HEK293 (cell line): ENCODE measurements at regions not wholly inside any gene's neighbourhood (a gene's known extent, or its start where the extent isn't known, plus 50 kb on each side); places are given as distances from the start of the nearest gene placed in this dataset.

Experiments used
- CTCF ChIA-PET: fragments of 350-600 bp; formaldehyde crosslinking; extraction: SDS; loops from one replicate; lab custom pipeline; 2021; ENCODE audit warnings: antibody characterized with exemption; lab: Yijun Ruan, JAX
- POLR2A ChIA-PET: fragments of 300-600 bp; formaldehyde crosslinking; extraction: SDS; loops from one replicate; lab custom pipeline; 2020; ENCODE audit warnings: antibody characterized with exemption, inconsistent platforms; lab: Yijun Ruan, JAX
- H3K27ac ChIP-seq: fragments of 200-500 bp; sonication (Bioruptor generic); 2 replicates; pipeline ENCODE4 v1.5.1; 2014; ENCODE audit warnings: low read depth, low read length, control low read depth, inconsistent platforms; ENCODE audit errors: extremely low read depth
- H3K36me3 ChIP-seq, 2 experiments: fragments of 200-500 bp in 1 of 2; sonication (Bioruptor generic) in 1 of 2; 1 replicate in 1 of 2; 2 replicates in 1 of 2; pipeline ENCODE4 v1.5.1; 2014 to 2017; ENCODE audit warnings: inconsistent platforms in 2 of 2, low read length in 2 of 2; ENCODE audit not compliant: control insufficient read depth in 2 of 2, insufficient read depth in 1 of 2
- H3K4me1 ChIP-seq: fragments of 200-500 bp; sonication (Bioruptor generic); 2 replicates; pipeline ENCODE4 v1.5.1; 2014; ENCODE audit warnings: mild to moderate bottlenecking, low read length, inconsistent platforms; ENCODE audit not compliant: control insufficient read depth, insufficient read depth
- H3K4me3 ChIP-seq: 2 replicates; pipeline ENCODE4 v1.5.1; 2011; ENCODE audit warnings: low read depth, mild to moderate bottlenecking, control low read depth, low read length, moderate library complexity
- H3K9me3 ChIP-seq: fragments of 200-500 bp; sonication (Bioruptor generic); 2 replicates; pipeline ENCODE4 v1.5.1; 2014; ENCODE audit warnings: low read depth, low read length, inconsistent platforms; ENCODE audit not compliant: control insufficient read depth, insufficient read depth
- FEZF1 ChIP-seq: fragments of 450-650 bp; formaldehyde crosslinking; IDR thresholded peaks from 2 replicates; pipeline ENCODE4 v1.5.1; 2016; ENCODE audit warnings: missing biosample characterization, missing genetic modification characterization
- HOXA7 ChIP-seq: sonication (generic); formaldehyde crosslinking; IDR thresholded peaks from 2 replicates; pipeline ENCODE4 v1.8.1; 2022; ENCODE audit warnings: missing genetic modification reagents, borderline replicate concordance
- HOXD13 ChIP-seq: sonication (generic); formaldehyde crosslinking; IDR thresholded peaks from 2 replicates; pipeline ENCODE4 v1.8.0; 2022; ENCODE audit warnings: missing genetic modification reagents, borderline replicate concordance
- KLF1 ChIP-seq: fragments of 450-650 bp; formaldehyde crosslinking; IDR thresholded peaks from 2 replicates; pipeline ENCODE4 v1.5.1; 2016; ENCODE audit warnings: missing biosample characterization, missing genetic modification characterization
- KLF9 ChIP-seq: fragments of 450-650 bp; formaldehyde crosslinking; IDR thresholded peaks from 2 replicates; pipeline ENCODE4 v1.5.1; 2016; ENCODE audit warnings: missing biosample characterization, missing genetic modification characterization, low read depth
- SCRT1 ChIP-seq: fragments of 450-650 bp; formaldehyde crosslinking; IDR thresholded peaks from 2 replicates; pipeline ENCODE4 v1.5.1; 2016; ENCODE audit warnings: missing biosample characterization, missing genetic modification characterization, borderline replicate concordance
- ZBTB1 ChIP-seq: fragments of 450-650 bp; formaldehyde crosslinking; IDR thresholded peaks from 2 replicates; pipeline ENCODE4 v1.5.1; 2016; ENCODE audit warnings: missing biosample characterization, missing genetic modification characterization
- ZIC2 ChIP-seq: fragments of 450-650 bp; formaldehyde crosslinking; IDR thresholded peaks from 2 replicates; pipeline ENCODE4 v1.5.1; 2016; ENCODE audit warnings: missing biosample characterization, missing genetic modification characterization
- ZNF132 ChIP-seq: fragments of 450-650 bp; formaldehyde crosslinking; IDR thresholded peaks from 2 replicates; pipeline ENCODE4 v1.5.1; 2017; ENCODE audit warnings: missing biosample characterization, missing genetic modification characterization, borderline replicate concordance
- ZNF157 ChIP-seq: fragments of 450-650 bp; formaldehyde crosslinking; IDR thresholded peaks from 2 replicates; pipeline ENCODE4 v1.5.1; 2016; ENCODE audit warnings: missing biosample characterization, missing genetic modification characterization
- ZNF2 ChIP-seq: fragments of 450-650 bp; formaldehyde crosslinking; IDR thresholded peaks from 2 replicates; pipeline ENCODE4 v1.5.1; 2016; ENCODE audit warnings: missing biosample characterization, missing genetic modification characterization
- ZNF223 ChIP-seq: fragments of 450-650 bp; formaldehyde crosslinking; IDR thresholded peaks from 2 replicates; pipeline ENCODE4 v1.5.1; 2016; ENCODE audit warnings: missing biosample characterization, missing genetic modification characterization
- ZNF274 ChIP-seq, 2 experiments: fragments of 200-500 bp in 1 of 2; fragments of 450-650 bp in 1 of 2; sonication (Bioruptor generic) in 1 of 2; formaldehyde crosslinking in 1 of 2; IDR thresholded peaks; 2 replicates each; pipeline versions ENCODE4 v1.5.1 to v1.6.1; 2014 to 2016; ENCODE audit warnings: borderline replicate concordance in 1 of 2, inconsistent platforms in 1 of 2, low read length in 1 of 2, missing biosample characterization in 1 of 2, missing genetic modification characterization in 1 of 2
- ZNF394 ChIP-seq: fragments of 450-650 bp; formaldehyde crosslinking; IDR thresholded peaks from 2 replicates; pipeline ENCODE4 v1.5.1; 2016; ENCODE audit warnings: missing biosample characterization, missing genetic modification characterization, mild to moderate bottlenecking, moderate library complexity, borderline replicate concordance
- ZNF549 ChIP-seq: fragments of 450-650 bp; IDR thresholded peaks from 2 replicates; pipeline ENCODE4 v1.5.1; 2018; ENCODE audit warnings: missing biosample characterization, missing genetic modification characterization, mild to moderate bottlenecking, inconsistent platforms, moderate library complexity
- ZNF654 ChIP-seq: fragments of 450-650 bp; formaldehyde crosslinking; IDR thresholded peaks from 2 replicates; pipeline ENCODE4 v1.5.1; 2016; ENCODE audit warnings: low read depth, missing biosample characterization, missing genetic modification characterization
- ZNF670 ChIP-seq: fragments of 450-650 bp; formaldehyde crosslinking; IDR thresholded peaks from 2 replicates; pipeline ENCODE4 v1.5.1; 2016; ENCODE audit warnings: missing biosample characterization, missing genetic modification characterization, low read depth
- ZNF747 ChIP-seq: fragments of 450-650 bp; formaldehyde crosslinking; IDR thresholded peaks from 2 replicates; pipeline ENCODE4 v1.5.1; 2016; ENCODE audit warnings: missing biosample characterization, missing genetic modification characterization
- TF ChIP-seq, protein P1 (sequence below): fragments of 450-650 bp; formaldehyde crosslinking; IDR thresholded peaks from 2 replicates; pipeline ENCODE4 v1.5.1; 2016; ENCODE audit warnings: missing biosample characterization, missing genetic modification characterization
- TF ChIP-seq, protein P2 (sequence below): fragments of 450-650 bp; formaldehyde crosslinking; IDR thresholded peaks from 2 replicates; pipeline ENCODE4 v1.5.1; 2017; ENCODE audit warnings: missing biosample characterization, missing genetic modification characterization
- TF ChIP-seq, protein P3 (sequence below): IDR thresholded peaks from 2 replicates; pipeline ENCODE4 v1.6.1; 2011; ENCODE audit warnings: mild to moderate bottlenecking, low read depth, low read length, borderline replicate concordance
- TF ChIP-seq, protein P4 (sequence below): fragments of 450-650 bp; formaldehyde crosslinking; IDR thresholded peaks from 2 replicates; pipeline ENCODE4 v1.5.1; 2016; ENCODE audit warnings: missing biosample characterization, missing genetic modification characterization
- TF ChIP-seq, protein P5 (sequence below): fragments of 450-650 bp; formaldehyde crosslinking; IDR thresholded peaks from 2 replicates; pipeline ENCODE4 v1.5.1; 2016; ENCODE audit warnings: missing biosample characterization, missing genetic modification characterization
- TF ChIP-seq, protein P6 (sequence below): fragments of 450-650 bp; formaldehyde crosslinking; IDR thresholded peaks from 2 replicates; pipeline ENCODE4 v1.5.1; 2016; ENCODE audit warnings: missing biosample characterization, missing genetic modification characterization
- TF ChIP-seq, protein P7 (sequence below): fragments of 450-650 bp; formaldehyde crosslinking; IDR thresholded peaks from 2 replicates; pipeline ENCODE4 v1.5.1; 2016; ENCODE audit warnings: missing biosample characterization, missing genetic modification characterization

DNA sequence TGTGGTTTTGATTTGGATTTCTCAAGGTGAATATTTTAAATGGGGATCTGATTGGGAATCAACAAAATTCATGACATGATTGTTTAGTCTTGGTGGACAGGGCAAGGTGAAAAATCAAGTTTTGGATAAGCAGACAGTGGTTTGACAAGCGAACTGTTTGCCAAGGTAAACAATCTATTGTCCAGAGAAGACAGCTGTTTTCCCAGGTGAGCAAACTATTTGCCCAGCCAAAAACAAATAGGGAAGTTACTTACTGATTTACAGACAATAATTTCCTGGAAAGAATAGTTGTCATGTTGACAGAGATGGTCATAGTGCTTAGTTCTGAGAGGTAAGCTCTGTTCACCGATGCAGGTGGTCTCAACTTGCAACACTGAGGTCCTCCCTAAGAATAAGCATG, 94.0 kb upstream of the STEAP1B start (continued):
- TF ChIP-seq ZNF549 (tag by site-specific recombination) (no peak), ZIC2 (tag by site-specific recombination) (no peak)
- TF ChIP-seq, protein P1, sequence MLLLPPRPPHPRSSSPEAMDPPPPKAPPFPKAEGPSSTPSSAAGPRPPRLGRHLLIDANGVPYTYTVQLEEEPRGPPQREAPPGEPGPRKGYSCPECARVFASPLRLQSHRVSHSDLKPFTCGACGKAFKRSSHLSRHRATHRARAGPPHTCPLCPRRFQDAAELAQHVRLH (tag by site-specific recombination), result no peak

DNA sequence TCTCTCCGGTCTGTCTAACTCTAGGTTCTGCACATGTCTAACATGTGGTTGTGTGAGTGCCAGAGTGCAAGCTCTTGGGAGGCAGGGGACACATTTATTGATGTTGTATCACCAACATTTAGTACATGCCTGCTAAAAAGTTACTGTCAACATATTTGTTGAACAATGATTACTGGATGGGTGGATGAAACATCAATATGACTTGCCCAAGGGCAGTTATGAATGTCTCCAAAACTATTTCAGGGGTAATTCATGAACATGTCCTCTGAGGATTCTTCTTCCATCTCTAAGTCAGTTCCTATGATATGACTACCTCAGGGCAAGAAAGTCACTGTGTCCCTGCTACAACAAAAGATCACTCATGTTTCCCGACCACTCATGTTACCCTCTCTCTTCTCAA, 91.3 kb upstream of the STEAP1B start:
- POLR2A ChIA-PET, result no interaction called here
- H3K36me3 ChIP-seq, result no peaks in the 10 kb centered on the region
- no peak overlapping the region for H3K4me3 ChIP-seq
- TF ChIP-seq KLF1 (no peak), ZNF747 (no peak), ZNF2 (tag by site-specific recombination) (no peak), ZNF670 (no peak), ZNF223 (no peak), ZNF132 (tag by site-specific recombination) (no peak), SCRT1 (tag by site-specific recombination) (no peak), ZNF274 (IDR thresholded peaks at IDR 0.05; ENCODE audit: low read length) (no peak), ZNF274 (tag by site-specific recombination; IDR thresholded peaks at IDR 0.05; ENCODE audit: borderline replicate concordance) (no peak), KLF9 (tag by site-specific recombination) (no peak)
- TF ChIP-seq, protein P2, sequence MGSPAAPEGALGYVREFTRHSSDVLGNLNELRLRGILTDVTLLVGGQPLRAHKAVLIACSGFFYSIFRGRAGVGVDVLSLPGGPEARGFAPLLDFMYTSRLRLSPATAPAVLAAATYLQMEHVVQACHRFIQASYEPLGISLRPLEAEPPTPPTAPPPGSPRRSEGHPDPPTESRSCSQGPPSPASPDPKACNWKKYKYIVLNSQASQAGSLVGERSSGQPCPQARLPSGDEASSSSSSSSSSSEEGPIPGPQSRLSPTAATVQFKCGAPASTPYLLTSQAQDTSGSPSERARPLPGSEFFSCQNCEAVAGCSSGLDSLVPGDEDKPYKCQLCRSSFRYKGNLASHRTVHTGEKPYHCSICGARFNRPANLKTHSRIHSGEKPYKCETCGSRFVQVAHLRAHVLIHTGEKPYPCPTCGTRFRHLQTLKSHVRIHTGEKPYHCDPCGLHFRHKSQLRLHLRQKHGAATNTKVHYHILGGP (tag by site-specific recombination), result no peak
- TF ChIP-seq, protein P3, sequence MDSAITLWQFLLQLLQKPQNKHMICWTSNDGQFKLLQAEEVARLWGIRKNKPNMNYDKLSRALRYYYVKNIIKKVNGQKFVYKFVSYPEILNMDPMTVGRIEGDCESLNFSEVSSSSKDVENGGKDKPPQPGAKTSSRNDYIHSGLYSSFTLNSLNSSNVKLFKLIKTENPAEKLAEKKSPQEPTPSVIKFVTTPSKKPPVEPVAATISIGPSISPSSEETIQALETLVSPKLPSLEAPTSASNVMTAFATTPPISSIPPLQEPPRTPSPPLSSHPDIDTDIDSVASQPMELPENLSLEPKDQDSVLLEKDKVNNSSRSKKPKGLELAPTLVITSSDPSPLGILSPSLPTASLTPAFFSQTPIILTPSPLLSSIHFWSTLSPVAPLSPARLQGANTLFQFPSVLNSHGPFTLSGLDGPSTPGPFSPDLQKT, result no peak
- TF ChIP-seq, protein P4, sequence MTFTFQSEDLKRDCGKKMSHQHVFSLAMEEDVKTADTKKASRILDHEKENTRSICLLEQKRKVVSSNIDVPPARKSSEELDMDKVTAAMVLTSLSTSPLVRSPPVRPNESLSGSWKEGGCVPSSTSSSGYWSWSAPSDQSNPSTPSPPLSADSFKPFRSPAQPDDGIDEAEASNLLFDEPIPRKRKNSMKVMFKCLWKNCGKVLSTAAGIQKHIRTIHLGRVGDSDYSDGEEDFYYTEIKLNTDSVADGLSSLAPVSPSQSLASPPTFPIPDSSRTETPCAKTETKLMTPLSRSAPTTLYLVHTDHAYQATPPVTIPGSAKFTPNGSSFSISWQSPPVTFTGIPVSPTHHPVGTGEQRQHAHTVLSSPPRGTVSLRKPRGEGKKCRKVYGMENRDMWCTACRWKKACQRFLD (tag by site-specific recombination), result no peak
- TF ChIP-seq, protein P5, sequence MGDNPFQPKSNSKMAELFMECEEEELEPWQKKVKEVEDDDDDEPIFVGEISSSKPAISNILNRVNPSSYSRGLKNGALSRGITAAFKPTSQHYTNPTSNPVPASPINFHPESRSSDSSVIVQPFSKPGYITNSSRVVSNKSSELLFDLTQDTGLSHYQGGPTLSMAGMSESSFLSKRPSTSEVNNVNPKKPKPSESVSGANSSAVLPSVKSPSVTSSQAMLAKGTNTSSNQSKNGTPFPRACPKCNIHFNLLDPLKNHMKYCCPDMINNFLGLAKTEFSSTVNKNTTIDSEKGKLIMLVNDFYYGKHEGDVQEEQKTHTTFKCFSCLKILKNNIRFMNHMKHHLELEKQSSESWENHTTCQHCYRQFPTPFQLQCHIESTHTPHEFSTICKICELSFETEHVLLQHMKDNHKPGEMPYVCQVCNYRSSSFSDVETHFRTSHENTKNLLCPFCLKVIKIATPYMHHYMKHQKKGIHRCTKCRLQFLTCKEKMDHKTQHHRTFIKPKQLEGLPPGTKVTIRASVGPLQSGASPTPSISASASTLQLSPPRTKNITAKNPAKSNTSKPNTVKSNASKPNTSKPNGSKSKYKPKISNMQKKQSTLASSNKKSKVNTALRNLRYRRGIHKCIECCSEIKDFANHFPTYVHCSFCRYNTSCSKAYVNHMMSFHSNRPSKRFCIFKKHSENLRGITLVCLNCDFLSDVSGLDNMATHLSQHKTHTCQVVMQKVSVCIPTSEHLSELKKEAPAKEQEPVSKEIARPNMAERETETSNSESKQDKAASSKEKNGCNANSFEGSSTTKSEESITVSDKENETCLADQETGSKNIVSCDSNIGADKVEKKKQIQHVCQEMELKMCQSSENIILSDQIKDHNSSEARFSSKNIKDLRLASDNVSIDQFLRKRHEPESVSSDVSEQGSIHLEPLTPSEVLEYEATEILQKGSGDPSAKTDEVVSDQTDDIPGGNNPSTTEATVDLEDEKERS (tag by site-specific recombination), result no peak
- no peaks in the 10 kb centered on the region for H3K9me3 ChIP-seq
- H3K27ac ChIP-seq, result no peak overlapping the region
- 0 out of 2 replicates have a peak, but pooled peaks cover 2% of the 10 kb centered on the region for H3K4me1 ChIP-seq
- CTCF ChIA-PET, result no interaction called here

DNA sequence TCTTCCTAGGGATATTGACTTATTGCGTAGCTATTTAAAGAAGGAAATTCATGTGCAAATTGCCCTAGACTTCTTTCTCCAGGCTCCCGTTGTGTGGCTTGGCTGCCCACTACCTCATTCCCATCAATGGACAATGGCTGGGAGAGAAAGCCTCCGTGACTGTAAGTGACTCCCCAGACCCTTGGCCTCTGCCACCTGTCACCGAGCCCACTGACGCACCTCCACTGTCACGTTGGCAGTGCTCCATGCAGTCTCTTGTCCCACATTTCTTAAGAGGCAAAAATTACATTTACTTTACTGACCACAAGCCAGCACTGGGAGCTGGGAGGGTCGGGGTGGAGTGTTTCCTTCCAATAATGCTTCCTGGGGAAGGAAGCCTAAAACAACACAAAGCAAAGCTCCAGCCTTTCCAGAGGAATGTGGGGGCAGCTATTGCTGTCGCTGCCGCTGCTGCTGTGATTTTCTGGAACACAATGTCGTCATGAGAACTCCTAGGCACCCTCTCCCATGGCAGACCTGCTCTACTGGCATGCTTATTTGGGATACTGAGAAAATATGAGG, 89.7 kb upstream of the STEAP1B start:
- CTCF ChIA-PET, result interaction anchor here (0.6 to 1.3 kb wide), 5 partner anchors 9 to 469 kb away, joined by 3 to 8 read pairs (median 4); no protein-coding TSS in a partner anchor
- 0 out of 2 replicates have a peak, but pooled peaks cover 2% of the 10 kb centered on the region for H3K4me1 ChIP-seq
- H3K27ac ChIP-seq, result no peak overlapping the region
- no peak for TF ChIP-seq FEZF1 (tag by site-specific recombination)
- no peak for TF ChIP-seq ZNF394 (tag by site-specific recombination)
- TF ChIP-seq ZNF157, result no peak
- TF ChIP-seq ZBTB1 (tag by site-specific recombination), result no peak
- TF ChIP-seq HOXD13 (CRISPR knock-in tag), result no peak
- TF ChIP-seq, protein P6, sequence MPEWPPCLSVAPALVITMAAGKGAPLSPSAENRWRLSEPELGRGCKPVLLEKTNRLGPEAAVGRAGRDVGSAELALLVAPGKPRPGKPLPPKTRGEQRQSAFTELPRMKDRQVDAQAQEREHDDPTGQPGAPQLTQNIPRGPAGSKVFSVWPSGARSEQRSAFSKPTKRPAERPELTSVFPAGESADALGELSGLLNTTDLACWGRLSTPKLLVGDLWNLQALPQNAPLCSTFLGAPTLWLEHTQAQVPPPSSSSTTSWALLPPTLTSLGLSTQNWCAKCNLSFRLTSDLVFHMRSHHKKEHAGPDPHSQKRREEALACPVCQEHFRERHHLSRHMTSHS (tag by site-specific recombination), result no peak
- TF ChIP-seq, protein P7, sequence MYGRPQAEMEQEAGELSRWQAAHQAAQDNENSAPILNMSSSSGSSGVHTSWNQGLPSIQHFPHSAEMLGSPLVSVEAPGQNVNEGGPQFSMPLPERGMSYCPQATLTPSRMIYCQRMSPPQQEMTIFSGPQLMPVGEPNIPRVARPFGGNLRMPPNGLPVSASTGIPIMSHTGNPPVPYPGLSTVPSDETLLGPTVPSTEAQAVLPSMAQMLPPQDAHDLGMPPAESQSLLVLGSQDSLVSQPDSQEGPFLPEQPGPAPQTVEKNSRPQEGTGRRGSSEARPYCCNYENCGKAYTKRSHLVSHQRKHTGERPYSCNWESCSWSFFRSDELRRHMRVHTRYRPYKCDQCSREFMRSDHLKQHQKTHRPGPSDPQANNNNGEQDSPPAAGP (tag by site-specific recombination), result no peak
- TF ChIP-seq HOXA7 (CRISPR knock-in tag), result no peak
- TF ChIP-seq ZNF654 (tag by site-specific recombination), result no peak

More for the DNA sequence above, 89.7 kb upstream of the STEAP1B start:
- H3K4me3 ChIP-seq, result no peak overlapping the region
- H3K36me3 ChIP-seq, result no peaks in the 10 kb centered on the region
- POLR2A ChIA-PET, result no interaction called here
- H3K9me3 ChIP-seq, result no peaks in the 10 kb centered on the region
